Embryonic facial prominence (tissue), 1 donor: ENCODE measurements at regions not wholly inside any gene's neighbourhood (a gene's known extent, or its start where the extent isn't known, plus 50 kb on each side); places are given as distances from the start of the nearest gene placed in this dataset.
"Not testable (repeated sequence)": the region's sequence is repeated elsewhere in the genome, so short reads cannot be mapped to it uniquely, and the experiment has no call there.

Experiments
- DNase-seq: peaks from one replicate; pipeline ENCODE4 v3.0.0-alpha.2; 2016; ENCODE audit errors: extremely low spot score

GRCh38 chr17:26936645-26937044, 357.3 kb upstream of the WSB1 start:
- not testable (repeated sequence) for DNase-seq

- not testable (repeated sequence) for DNase-seq
These were observed 356.1 kb upstream of the WSB1 start for GRCh38 chr17:26937750-26938322.

GRCh38 chr17:26939755-26940154, 354.2 kb upstream of the WSB1 start:
- DNase-seq: not testable (repeated sequence)

GRCh38 chr17:26940587-26940986, 353.3 kb upstream of the WSB1 start:
- DNase-seq: not testable (repeated sequence)

GRCh38 chr17:26962255-26963162, 331.4 kb upstream of the WSB1 start:
- no peak for DNase-seq

GRCh38 chr17:26963163-26963503, 330.8 kb upstream of the WSB1 start:
- no peak for DNase-seq

- not testable (repeated sequence) for DNase-seq
These were observed 327.9 kb upstream of the WSB1 start for GRCh38 chr17:26965898-26966624.

- DNase-seq: not testable (repeated sequence)
These were observed 327.2 kb upstream of the WSB1 start for GRCh38 chr17:26966625-26967179.

GRCh38 chr17:26981845-26982425, 312.0 kb upstream of the WSB1 start:
- not testable (repeated sequence) for DNase-seq

GRCh38 chr17:26982563-26982962, 311.4 kb upstream of the WSB1 start:
- DNase-seq: not testable (repeated sequence)

- not testable (repeated sequence) for DNase-seq
These were observed 306.1 kb upstream of the WSB1 start for GRCh38 chr17:26987851-26988250.

GRCh38 chr17:26994648-26995047, 299.3 kb upstream of the WSB1 start:
- not testable (repeated sequence) for DNase-seq

GRCh38 chr17:26996146-26996916, 297.6 kb upstream of the WSB1 start:
- not testable (repeated sequence) for DNase-seq

GRCh38 chr17:27007734-27008531, 286.0 kb upstream of the WSB1 start:
- DNase-seq: not testable (repeated sequence)

GRCh38 chr17:27009087-27009486, 284.8 kb upstream of the WSB1 start:
- DNase-seq: no peak

- DNase-seq: not testable (repeated sequence)
These were observed 283.8 kb upstream of the WSB1 start for GRCh38 chr17:27010138-27010537.

GRCh38 chr17:27030552-27030951, 263.4 kb upstream of the WSB1 start:
- not testable (repeated sequence) for DNase-seq

- no peak for DNase-seq
These were observed 255.2 kb upstream of the WSB1 start for GRCh38 chr17:27038676-27039075.

- DNase-seq: not testable (repeated sequence)
These were observed 248.9 kb upstream of the WSB1 start for GRCh38 chr17:27045039-27045438.
